Spleen (tissue), 11 donors: ENCODE measurements at regions not wholly inside any gene's neighbourhood (a gene's known extent, or its start where the extent isn't known, plus 50 kb on each side); places are given as distances from the start of the nearest gene placed in this dataset.

Source experiments
- DNase-seq: peaks from one replicate; pipeline ENCODE4 v3.0.0-alpha.2; 2020
- H3K27ac ChIP-seq, 8 donors: fragments of 200-600 bp; sonication (generic) in 7 of 8; 1 replicate in 4 of 8; 2 replicates in 4 of 8; pipeline versions ENCODE4 v1.5.0 to v1.8.0; 2016 to 2021; ENCODE audit warnings: inconsistent platforms in 4 of 8, mild to moderate bottlenecking in 4 of 8, moderate library complexity in 1 of 8
- H3K27me3 ChIP-seq, 7 donors: fragments of 200-600 bp; sonication (generic) in 6 of 7; replicated peaks in 1 of 7; 1 replicate in 4 of 7; 2 replicates in 3 of 7; pipeline versions ENCODE4 v1.5.0 to v1.8.0; 2016 to 2021; ENCODE audit warnings: inconsistent platforms in 3 of 7, mild to moderate bottlenecking in 1 of 7
- H3K36me3 ChIP-seq, 6 donors: fragments of 200-600 bp; sonication (generic) in 5 of 6; 1 replicate in 4 of 6; 2 replicates in 2 of 6; pipeline versions ENCODE4 v1.5.0 to v1.8.0; 2016 to 2021; ENCODE audit warnings: inconsistent platforms in 2 of 6
- H3K4me1 ChIP-seq, 6 donors: fragments of 200-600 bp; sonication (generic) in 5 of 6; 1 replicate in 3 of 6; 2 replicates in 3 of 6; pipeline versions ENCODE4 v1.5.0 to v1.8.0; 2016 to 2021; ENCODE audit warnings: inconsistent platforms in 3 of 6
- H3K4me3 ChIP-seq, 8 donors: fragments of 200-600 bp; sonication (generic) in 7 of 8; 1 replicate in 4 of 8; 2 replicates in 4 of 8; pipeline versions ENCODE4 v1.5.0 to v1.8.0; 2016 to 2021; ENCODE audit warnings: inconsistent platforms in 4 of 8, mild to moderate bottlenecking in 4 of 8, moderate library complexity in 2 of 8
- H3K9me3 ChIP-seq, 8 donors: fragments of 200-600 bp; sonication (generic) in 7 of 8; 1 replicate in 4 of 8; 2 replicates in 4 of 8; pipeline versions ENCODE4 v1.5.0 to v1.8.0; 2016 to 2021; ENCODE audit warnings: inconsistent platforms in 4 of 8
- POLR2A ChIP-seq, 3 donors: fragments of 450-650 bp; IDR thresholded peaks; one replicate each; pipeline ENCODE4 v1.5.1; 2017; ENCODE audit warnings: antibody characterized with exemption in 3 of 3, mild to moderate bottlenecking in 1 of 3
- POLR2AphosphoS5 ChIP-seq, 3 donors: sonication (generic); formaldehyde crosslinking; IDR thresholded peaks; one replicate each; pipeline ENCODE4 v1.5.1; 2017; ENCODE audit warnings: antibody characterized with exemption in 3 of 3
- WGBS, 5 donors: extraction: QIAGEN DNeasy Blood & Tissue Kit in 3 of 5; methylation state at CpG; one replicate each; pipeline versions ENCODE4 v1.1.5 to v1.1.7; 2013 to 2018; 5-methylcytosine and 5-hydroxymethylcytosine counted together
- intact Hi-C: fragments of 100-400 bp; cut with DNase I; formaldehyde crosslinking; loops from one replicate; pipeline ENCODE4 v1.15.0; 2023; ENCODE audit warnings: low total_unique reads
- TF ChIP-seq, protein P1 (sequence below), 11 experiments: fragments of 200-600 bp in 7 of 11; fragments of 450-650 bp in 4 of 11; sonication (generic) in 4 of 11; IDR thresholded peaks in 8 of 11; conservative IDR thresholded peaks in 3 of 11; 1 replicate in 7 of 11; 2 replicates in 4 of 11; pipeline versions ENCODE4 v1.4.0 to v1.8.0; 2016 to 2021; ENCODE audit warnings: antibody characterized with exemption in 11 of 11, inconsistent platforms in 4 of 11, mild to moderate bottlenecking in 1 of 11
- donor health status: healthy with polysubstance abuse.
- donor health status: DM: no; HTN: no; CAD: no; lungs with moderate emphysema.
- donor health status: DM: no; HTN: no; CAD: no.
- donor health status: Bipolar disorder and iron deficiency.
- donor health status: healthy.
- donor health status: DM: no; HTN: no; CAD: no.
- donor health status: DM: yes; HTN: yes; CAD: no.

DNA sequence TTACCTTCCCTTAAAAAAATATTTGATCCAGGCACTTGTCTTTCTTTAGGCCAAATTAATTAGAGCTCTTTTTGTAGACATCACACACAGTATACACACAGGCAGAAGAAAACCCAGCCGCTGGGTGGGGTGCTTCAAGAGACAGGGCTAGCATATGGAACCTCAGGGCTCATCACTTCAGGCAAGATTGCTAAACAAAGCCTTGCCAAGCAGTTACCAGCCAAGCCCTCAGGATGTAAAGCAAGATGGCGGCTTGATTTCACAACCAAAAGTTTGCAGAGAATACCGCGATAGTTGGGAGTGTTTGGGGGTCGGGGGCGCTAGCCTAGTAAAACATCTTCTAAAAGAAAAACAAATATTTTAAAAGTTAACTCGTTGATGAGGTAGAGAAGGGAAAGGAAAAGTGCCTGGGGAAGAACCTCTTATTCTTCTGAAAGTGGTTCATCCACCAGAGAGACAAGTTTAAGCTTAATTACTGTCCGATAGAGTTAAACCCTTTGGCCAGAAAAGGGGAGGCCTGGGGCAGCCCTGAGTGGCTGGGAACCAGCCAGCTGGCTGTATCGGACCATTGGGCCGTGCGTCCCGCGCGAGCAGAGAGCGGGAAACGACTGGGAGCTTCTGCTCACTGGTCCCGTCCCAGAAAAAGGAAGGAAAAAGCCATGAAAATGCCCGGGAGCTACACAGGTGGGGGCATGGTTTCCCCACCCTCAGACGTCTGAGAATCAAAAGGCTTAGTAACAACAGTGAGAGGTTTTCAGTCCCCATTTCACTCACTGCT is 254.9 kb upstream of the PCDH20 start:
- DNase-seq = no peak
- WGBS, 5 donors = 86 to 92% (median 86%) methylated on average over 19 of the region's 19 CpGs
- Histone ChIP-seq H3K27me3 (no peaks in the 10 kb centered on the region), H3K36me3 (no peaks in the 10 kb centered on the region), H3K9me3 (peaks cover 0 to 39% (median 8%) of the 10 kb centered on the region in 8 donors), H3K4me3 (no peak overlapping the region), H3K27ac (no peak overlapping the region), H3K4me1 (no peaks in the 10 kb centered on the region)
- intact Hi-C loops = no loop called here
- TF ChIP-seq, protein P1, sequence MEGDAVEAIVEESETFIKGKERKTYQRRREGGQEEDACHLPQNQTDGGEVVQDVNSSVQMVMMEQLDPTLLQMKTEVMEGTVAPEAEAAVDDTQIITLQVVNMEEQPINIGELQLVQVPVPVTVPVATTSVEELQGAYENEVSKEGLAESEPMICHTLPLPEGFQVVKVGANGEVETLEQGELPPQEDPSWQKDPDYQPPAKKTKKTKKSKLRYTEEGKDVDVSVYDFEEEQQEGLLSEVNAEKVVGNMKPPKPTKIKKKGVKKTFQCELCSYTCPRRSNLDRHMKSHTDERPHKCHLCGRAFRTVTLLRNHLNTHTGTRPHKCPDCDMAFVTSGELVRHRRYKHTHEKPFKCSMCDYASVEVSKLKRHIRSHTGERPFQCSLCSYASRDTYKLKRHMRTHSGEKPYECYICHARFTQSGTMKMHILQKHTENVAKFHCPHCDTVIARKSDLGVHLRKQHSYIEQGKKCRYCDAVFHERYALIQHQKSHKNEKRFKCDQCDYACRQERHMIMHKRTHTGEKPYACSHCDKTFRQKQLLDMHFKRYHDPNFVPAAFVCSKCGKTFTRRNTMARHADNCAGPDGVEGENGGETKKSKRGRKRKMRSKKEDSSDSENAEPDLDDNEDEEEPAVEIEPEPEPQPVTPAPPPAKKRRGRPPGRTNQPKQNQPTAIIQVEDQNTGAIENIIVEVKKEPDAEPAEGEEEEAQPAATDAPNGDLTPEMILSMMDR (IDR thresholded peaks at IDR 0.05 in 8 of 11, conservative IDR thresholded peaks at IDR 0.05 in 3 of 11) = no peak
- no peak for TF ChIP-seq POLR2AphosphoS5 (IDR thresholded peaks at IDR 0.05)
- TF ChIP-seq POLR2A (IDR thresholded peaks at IDR 0.05) = no peak

GRCh38 chr13:61664801-61665705 is 249.4 kb upstream of the PCDH20 start:
- no peak overlapping the region for H3K4me3 ChIP-seq
- intact Hi-C loops = no loop called here
- H3K9me3 ChIP-seq = peaks cover 0 to 28% (median 0%) of the 10 kb centered on the region in 8 donors
- no peaks in the 10 kb centered on the region for H3K27me3 ChIP-seq
- H3K4me1 ChIP-seq = no peaks in the 10 kb centered on the region
- WGBS, 5 donors = 53 to 76% (median 72%) methylated on average over 11 of the region's 11 CpGs
- DNase-seq = peak; percentile 49
- no peaks in the 10 kb centered on the region for H3K36me3 ChIP-seq
- no peak overlapping the region for H3K27ac ChIP-seq
- TF ChIP-seq POLR2AphosphoS5 (IDR thresholded peaks at IDR 0.05) (no peak), POLR2A (IDR thresholded peaks at IDR 0.05) (no peak)
- TF ChIP-seq, protein P1 (IDR thresholded peaks at IDR 0.05 in 8 of 11, conservative IDR thresholded peaks at IDR 0.05 in 3 of 11) = no peak

- intact Hi-C loops = no loop called here
- no peaks in the 10 kb centered on the region for H3K27me3 ChIP-seq
- H3K4me1 ChIP-seq = no peaks in the 10 kb centered on the region
- no peak for DNase-seq
- WGBS, 5 donors = 76 to 82% (median 78%) methylated on average over 2 of the region's 2 CpGs
- no peak overlapping the region for H3K27ac ChIP-seq
- TF ChIP-seq POLR2A (IDR thresholded peaks at IDR 0.05) = no peak
- TF ChIP-seq, protein P1 (IDR thresholded peaks at IDR 0.05 in 8 of 11, conservative IDR thresholded peaks at IDR 0.05 in 3 of 11) = no peak
- no peak for TF ChIP-seq POLR2AphosphoS5 (IDR thresholded peaks at IDR 0.05)
- H3K4me3 ChIP-seq = no peak overlapping the region
- no peaks in the 10 kb centered on the region for H3K36me3 ChIP-seq
- H3K9me3 ChIP-seq = peaks cover 0 to 8% (median 2%) of the 10 kb centered on the region in 8 donors
These were observed 238.8 kb upstream of the PCDH20 start for GRCh38 chr13:61654481-61654880.

DNA sequence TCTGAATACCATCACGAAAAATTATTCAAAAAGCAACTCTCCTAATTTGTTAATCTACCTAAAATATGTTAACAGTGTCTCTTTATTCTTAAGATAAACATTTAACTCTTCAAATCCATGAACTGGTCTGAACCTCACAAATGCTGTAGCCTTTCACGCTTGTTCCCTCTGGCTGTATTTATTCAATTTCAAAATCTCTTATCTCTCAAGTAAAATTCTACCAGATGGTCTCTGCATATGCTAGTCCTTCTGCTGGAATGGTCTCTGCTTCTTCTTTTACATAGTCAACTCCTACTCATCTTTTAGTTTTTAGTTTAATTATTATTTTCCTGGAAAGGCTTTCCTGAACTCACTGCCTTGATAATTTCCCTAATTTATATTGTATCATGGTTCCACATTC is 232.9 kb upstream of the PCDH20 start:
- intact Hi-C loops = no loop called here
- Histone ChIP-seq H3K27ac (no peak overlapping the region), H3K36me3 (no peaks in the 10 kb centered on the region), H3K9me3 (peaks cover 0 to 10% (median 0%) of the 10 kb centered on the region in 8 donors), H3K27me3 (no peaks in the 10 kb centered on the region), H3K4me1 (no peaks in the 10 kb centered on the region), H3K4me3 (no peak overlapping the region)
- WGBS, 5 donors = 43 to 60% (median 51%) methylated on average over 2 of the region's 2 CpGs
- DNase-seq = no peak
- TF ChIP-seq POLR2A (IDR thresholded peaks at IDR 0.05) = no peak
- TF ChIP-seq POLR2AphosphoS5 (IDR thresholded peaks at IDR 0.05) = no peak
- TF ChIP-seq, protein P1 (IDR thresholded peaks at IDR 0.05 in 8 of 11, conservative IDR thresholded peaks at IDR 0.05 in 3 of 11) = no peak
